ENCODE measurements at regions not wholly inside any gene's neighbourhood (a gene's known extent, or its start where the extent isn't known, plus 50 kb on each side); places are given as distances from the start of the nearest gene placed in this dataset.

GRCh38 chr2:118176601-118177000 is 88.3 kb downstream of the INSIG2 start:
- CTCF ChIA-PET: interaction anchor here (1.1 kb wide), 1 partner anchor 8 kb away, joined by 3 read pairs; no protein-coding TSS in a partner anchor
- Histone ChIP-seq H4K20me1 (ENCODE audit: insufficient read depth) (no peaks in the 10 kb centered on the region), H2AFZ (ENCODE audit: low read depth) (no peak overlapping the region), H3K36me3 (replicated peaks in 1 of 2; ENCODE audit: control insufficient read depth in 1 of 2, insufficient read depth in 2 of 2, low read length in 1 of 2) (no peaks in the 10 kb centered on the region), H3F3A (replicated peaks; ENCODE audit: insufficient read depth) (no peaks in the 10 kb centered on the region), H3K27ac (ENCODE audit: low read depth in 2 of 2, low read length in 1 of 2) (no peak overlapping the region), H3K79me2 (ENCODE audit: insufficient read depth) (no peaks in the 10 kb centered on the region), H3K9me3 (no peaks in the 10 kb centered on the region), H3K9me2 (no peaks in the 10 kb centered on the region), H3K4me3 (ENCODE audit: low read depth in 2 of 2, low read length in 1 of 2) (no peak overlapping the region), H3K4me1 (ENCODE audit: control insufficient read depth in 1 of 2, insufficient read depth in 2 of 2, low read depth in 1 of 2, low read length in 1 of 2) (no peaks in the 10 kb centered on the region), H3K27me3 (ENCODE audit: insufficient read depth) (peaks cover 6% of the 10 kb centered on the region; the same call in 1 of the 2 replicates), H3K9ac (no peak overlapping the region), H3K4me2 (no peak overlapping the region)
- TF ChIP-seq USF2 (IDR thresholded peaks at IDR 0.05; ENCODE audit: borderline replicate concordance, low read depth, low read length): no peak
- no peak for TF ChIP-seq RXRA (IDR thresholded peaks at IDR 0.05; ENCODE audit: borderline replicate concordance, low read depth)
- TF ChIP-seq CTCF (IDR thresholded peaks at IDR 0.05): no peak
- TF ChIP-seq ZBTB33 (IDR thresholded peaks at IDR 0.05; ENCODE audit: borderline replicate concordance, low read depth): no peak
- no peak for TF ChIP-seq SIN3A (IDR thresholded peaks at IDR 0.05; ENCODE audit: borderline replicate concordance, low read depth, low read length)
- TF ChIP-seq ELF1 (IDR thresholded peaks at IDR 0.05): no peak
- no peak for TF ChIP-seq GATA2 (CRISPR knock-in tag; IDR thresholded peaks at IDR 0.05)
- no peak for TF ChIP-seq MXI1 (IDR thresholded peaks at IDR 0.05; ENCODE audit: low read depth, low read length)
- no peak for TF ChIP-seq CHD2 (IDR thresholded peaks at IDR 0.05; ENCODE audit: low read length, partially characterized antibody)
- TF ChIP-seq NRF1 (IDR thresholded peaks at IDR 0.05; ENCODE audit: low read depth, low read length): no peak
- TF ChIP-seq REST (IDR thresholded peaks at IDR 0.05; ENCODE audit: low read depth, low read length): no peak
- no peak for TF ChIP-seq GABPA (IDR thresholded peaks at IDR 0.05; ENCODE audit: low read depth)
- TF ChIP-seq TCF12 (IDR thresholded peaks at IDR 0.05): no peak
- TF ChIP-seq TEAD4 (IDR thresholded peaks at IDR 0.05; ENCODE audit: borderline replicate concordance, insufficient read depth): no peak
- TF ChIP-seq EP300 (IDR thresholded peaks at IDR 0.05; ENCODE audit: borderline replicate concordance in 1 of 2, low read depth in 1 of 2, low read length in 1 of 2): no peak
- POLR2A ChIA-PET: no interaction called here
- DNase-seq: no peak
- WGBS (ENCODE audit: low lambda C conversion rate): 60% methylated on average over 3 of the region's 3 CpGs
